Mesendoderm (in vitro differentiated cells): ENCODE measurements at regions not wholly inside any gene's neighbourhood (a gene's known extent, or its start where the extent isn't known, plus 50 kb on each side); places are given as distances from the start of the nearest gene placed in this dataset.

Experiments used
- DNase-seq: peaks from one replicate; pipeline ENCODE4 v3.0.0; 2013
- H2AK5ac ChIP-seq: 2 replicates; pipeline ENCODE4 v1.6.1; 2013; ENCODE audit warnings: low read length, inconsistent platforms
- H2BK120ac ChIP-seq: 2 replicates; pipeline ENCODE4 v1.6.1; 2013; ENCODE audit warnings: low read depth, mild to moderate bottlenecking, low read length, moderate library complexity, mixed read lengths
- H2BK15ac ChIP-seq: replicated peaks from 2 replicates; pipeline ENCODE4 v1.6.1; 2013; ENCODE audit warnings: low read depth, mild to moderate bottlenecking, moderate library complexity
- H2BK5ac ChIP-seq: 2 replicates; pipeline ENCODE4 v1.6.1; 2013; ENCODE audit warnings: low read length, inconsistent platforms
- H3K18ac ChIP-seq: 2 replicates; pipeline ENCODE4 v1.6.1; 2013; ENCODE audit warnings: mild to moderate bottlenecking, low read length, mixed read lengths
- H3K23ac ChIP-seq: one replicate; pipeline ENCODE4 v1.6.1; 2013; ENCODE audit warnings: low read length
- H3K27ac ChIP-seq: 2 replicates; pipeline ENCODE4 v1.5.1; 2013; ENCODE audit warnings: low read depth, mild to moderate bottlenecking, inconsistent platforms, low read length, moderate library complexity
- H3K27me3 ChIP-seq: 2 replicates; pipeline ENCODE4 v1.6.1; 2013; ENCODE audit warnings: low read length, control low read depth, mild to moderate bottlenecking, inconsistent platforms; ENCODE audit not compliant: insufficient read depth, poor library complexity
- H3K36me3 ChIP-seq: 2 replicates; pipeline ENCODE4 v1.6.1; 2013; ENCODE audit warnings: low read length, inconsistent platforms; ENCODE audit not compliant: control insufficient read depth, insufficient read depth
- H3K4ac ChIP-seq: one replicate; pipeline ENCODE4 v1.6.1; 2013; ENCODE audit warnings: low read depth, mild to moderate bottlenecking, low read length, moderate library complexity
- H3K4me1 ChIP-seq: 2 replicates; pipeline ENCODE4 v1.6.1; 2013; ENCODE audit warnings: low read depth, low read length, inconsistent platforms; ENCODE audit not compliant: control insufficient read depth
- H3K4me2 ChIP-seq: 2 replicates; pipeline ENCODE4 v1.6.1; 2013; ENCODE audit warnings: low read length
- H3K4me3 ChIP-seq: 2 replicates; pipeline ENCODE4 v1.5.1; 2013; ENCODE audit warnings: mild to moderate bottlenecking, low read length
- H3K56ac ChIP-seq: one replicate; pipeline ENCODE4 v1.6.1; 2013; ENCODE audit warnings: low read length
- H3K79me1 ChIP-seq: 2 replicates; pipeline ENCODE4 v1.6.1; 2013; ENCODE audit warnings: low read length, inconsistent platforms
- H3K79me2 ChIP-seq: 2 replicates; pipeline ENCODE4 v1.6.1; 2013; ENCODE audit warnings: mild to moderate bottlenecking, low read length; ENCODE audit not compliant: control insufficient read depth, insufficient read depth
- H3K9ac ChIP-seq: 2 replicates; pipeline ENCODE4 v1.6.1; 2013; ENCODE audit warnings: low read length, inconsistent platforms
- H4K5ac ChIP-seq: one replicate; pipeline ENCODE4 v1.6.1; 2013; ENCODE audit warnings: low read length
- H4K8ac ChIP-seq: one replicate; pipeline ENCODE4 v1.6.1; 2013; ENCODE audit warnings: low read depth, mild to moderate bottlenecking, control low read depth, low read length, moderate library complexity
- WGBS: extraction: QIAGEN DNeasy Blood & Tissue Kit; methylation state at CpG from one replicate; pipeline ENCODE4 v1.1.7; 2013; ENCODE audit warnings: low lambda C conversion rate, missing lambda C conversion rate; ENCODE audit not compliant: insufficient coverage; ENCODE audit errors: extremely low coverage; 5-methylcytosine and 5-hydroxymethylcytosine counted together

- Histone ChIP-seq H3K56ac (no peak overlapping the region), H4K5ac (no peak overlapping the region), H3K4me2 (no peak overlapping the region), H2BK15ac (no peak overlapping the region), H3K79me2 (no peaks in the 10 kb centered on the region), H2BK120ac (no peak overlapping the region), H2BK5ac (no peak overlapping the region), H3K4me1 (no peaks in the 10 kb centered on the region), H3K23ac (no peak overlapping the region), H3K4ac (no peak overlapping the region), H2AK5ac (no peak overlapping the region), H4K8ac (no peak overlapping the region), H3K9ac (no peak overlapping the region), H3K79me1 (no peaks in the 10 kb centered on the region), H3K27me3 (no peaks in the 10 kb centered on the region), H3K27ac (no peak overlapping the region), H3K18ac (no peak overlapping the region), H3K4me3 (no peak overlapping the region), H3K36me3 (no peaks in the 10 kb centered on the region)
- DNase-seq: no peak
- no CpG with 5 or more reads among the region's 13 CpGs for WGBS
Observed at GRCh38 chr2:239826376-239826775, 198.8 kb downstream of the NDUFA10 start.

GRCh38 chr2:239825705-239825979 is 199.5 kb downstream of the NDUFA10 start:
- Histone ChIP-seq H3K4me2 (no peak overlapping the region), H4K8ac (no peak overlapping the region), H4K5ac (no peak overlapping the region), H2BK15ac (no peak overlapping the region), H3K79me2 (no peaks in the 10 kb centered on the region), H3K56ac (no peak overlapping the region), H2BK120ac (no peak overlapping the region), H3K79me1 (no peaks in the 10 kb centered on the region), H3K36me3 (no peaks in the 10 kb centered on the region), H3K4me3 (no peak overlapping the region), H3K9ac (no peak overlapping the region), H2BK5ac (no peak overlapping the region), H3K18ac (no peak overlapping the region), H3K23ac (no peak overlapping the region), H3K4me1 (no peaks in the 10 kb centered on the region), H3K27me3 (no peaks in the 10 kb centered on the region), H3K27ac (no peak overlapping the region), H2AK5ac (no peak overlapping the region), H3K4ac (no peak overlapping the region)
- no peak for DNase-seq
- no CpG with 5 or more reads among the region's 5 CpGs for WGBS

GRCh38 chr2:239824866-239825704 is 200.1 kb downstream of the NDUFA10 start:
- peak; percentile 52 for DNase-seq
- no peak overlapping the region for H3K56ac ChIP-seq
- no peak overlapping the region for H3K27ac ChIP-seq
- H3K27me3 ChIP-seq: no peaks in the 10 kb centered on the region
- no peaks in the 10 kb centered on the region for H3K79me1 ChIP-seq
- no peak overlapping the region for H3K4me3 ChIP-seq
- H3K23ac ChIP-seq: no peak overlapping the region
- H2BK120ac ChIP-seq: no peak overlapping the region
- H3K4ac ChIP-seq: no peak overlapping the region
- no CpG with 5 or more reads among the region's 17 CpGs for WGBS
- H4K5ac ChIP-seq: no peak overlapping the region
- no peak overlapping the region for H2BK15ac ChIP-seq
- no peak overlapping the region for H3K18ac ChIP-seq
- no peaks in the 10 kb centered on the region for H3K79me2 ChIP-seq
- H3K4me1 ChIP-seq: no peaks in the 10 kb centered on the region
- H3K9ac ChIP-seq: no peak overlapping the region
- no peak overlapping the region for H4K8ac ChIP-seq
- H3K36me3 ChIP-seq: no peaks in the 10 kb centered on the region
- H2AK5ac ChIP-seq: no peak overlapping the region
- H3K4me2 ChIP-seq: no peak overlapping the region
- no peak overlapping the region for H2BK5ac ChIP-seq

GRCh38 chr2:239824046-239824694 is 201.0 kb downstream of the NDUFA10 start:
- no CpG with 5 or more reads among the region's 11 CpGs for WGBS

GRCh38 chr2:239822146-239822831 is 202.9 kb downstream of the NDUFA10 start:
- H3K27ac ChIP-seq: no peak overlapping the region
- no CpG with 5 or more reads among the region's 16 CpGs for WGBS
- H2AK5ac ChIP-seq: no peak overlapping the region
- H3K4me2 ChIP-seq: no peak overlapping the region
- no peaks in the 10 kb centered on the region for H3K4me1 ChIP-seq
- no peak overlapping the region for H2BK120ac ChIP-seq
- no peaks in the 10 kb centered on the region for H3K79me2 ChIP-seq
- no peak for DNase-seq
- H3K79me1 ChIP-seq: no peaks in the 10 kb centered on the region
- no peak overlapping the region for H4K5ac ChIP-seq
- H3K27me3 ChIP-seq: no peaks in the 10 kb centered on the region
- no peak overlapping the region for H2BK15ac ChIP-seq
- H3K23ac ChIP-seq: no peak overlapping the region
- H3K4ac ChIP-seq: no peak overlapping the region
- H3K18ac ChIP-seq: no peak overlapping the region
- no peak overlapping the region for H3K56ac ChIP-seq
- no peak overlapping the region for H4K8ac ChIP-seq
- H3K36me3 ChIP-seq: no peaks in the 10 kb centered on the region
- H3K4me3 ChIP-seq: no peak overlapping the region
- H2BK5ac ChIP-seq: no peak overlapping the region
- H3K9ac ChIP-seq: no peak overlapping the region

More at GRCh38 chr2:239824046-239824694, 201.0 kb downstream of the NDUFA10 start:
- no peaks in the 10 kb centered on the region for H3K27me3 ChIP-seq
- H4K5ac ChIP-seq: no peak overlapping the region
- no peak overlapping the region for H4K8ac ChIP-seq
- no peak overlapping the region for H3K4ac ChIP-seq
- no peak overlapping the region for H3K23ac ChIP-seq
- no peak overlapping the region for H2BK120ac ChIP-seq
- H3K4me2 ChIP-seq: no peak overlapping the region
- H3K9ac ChIP-seq: no peak overlapping the region
- no peak overlapping the region for H2BK15ac ChIP-seq
- H3K79me2 ChIP-seq: no peaks in the 10 kb centered on the region
- no peak overlapping the region for H3K27ac ChIP-seq
- H3K4me1 ChIP-seq: no peaks in the 10 kb centered on the region
- no peaks in the 10 kb centered on the region for H3K79me1 ChIP-seq
- DNase-seq: peak; percentile 94
- H3K56ac ChIP-seq: no peak overlapping the region
- H2AK5ac ChIP-seq: no peak overlapping the region
- no peak overlapping the region for H3K4me3 ChIP-seq
- no peak overlapping the region for H2BK5ac ChIP-seq
- no peaks in the 10 kb centered on the region for H3K36me3 ChIP-seq
- no peak overlapping the region for H3K18ac ChIP-seq
